ACC112 (cell line): ENCODE measurements at regions not wholly inside any gene's neighbourhood (a gene's known extent, or its start where the extent isn't known, plus 50 kb on each side); places are given as distances from the start of the nearest gene placed in this dataset.

ENCODE experiments used
- H2AFZ ChIP-seq: fragments of 200-600 bp; sonication (generic); one replicate; pipeline ENCODE4 v1.6.0; 2017; ENCODE audit warnings: antibody characterized with exemption, low read length; ENCODE audit not compliant: unreplicated experiment
- H3K27ac ChIP-seq: fragments of 200-600 bp; sonication (generic); 2 replicates; pipeline ENCODE4 v1.5.1; 2014; ENCODE audit warnings: low read depth, mild to moderate bottlenecking, antibody characterized with exemption, low read length, moderate library complexity
- H3K27me3 ChIP-seq: fragments of 200-600 bp; sonication (generic); 2 replicates; pipeline ENCODE4 v1.6.1; 2014; ENCODE audit warnings: mild to moderate bottlenecking, antibody characterized with exemption, low read length, moderate library complexity, mixed read lengths; ENCODE audit not compliant: insufficient read depth
- H3K36me3 ChIP-seq: fragments of 200-600 bp; sonication (generic); 2 replicates; pipeline ENCODE4 v1.6.1; 2016; ENCODE audit warnings: mild to moderate bottlenecking, antibody characterized with exemption, low read length, moderate library complexity, mixed read lengths; ENCODE audit not compliant: insufficient read depth
- H3K4me1 ChIP-seq: fragments of 200-600 bp; sonication (generic); one replicate; pipeline ENCODE4 v1.6.1; 2016; ENCODE audit warnings: low read length, mixed read lengths; ENCODE audit not compliant: insufficient read depth, unreplicated experiment, control insufficient read depth
- H3K4me3 ChIP-seq: fragments of 200-600 bp; sonication (generic); 2 replicates; pipeline ENCODE4 v1.5.1; 2014; ENCODE audit warnings: mild to moderate bottlenecking, low read depth, low read length
- H3K79me2 ChIP-seq: fragments of 200-600 bp; sonication (generic); one replicate; pipeline ENCODE4 v1.6.0; 2016; ENCODE audit warnings: low read length; ENCODE audit not compliant: control insufficient read depth, unreplicated experiment, insufficient read depth

GRCh38 chr4:147349193-147349592 is 131.7 kb upstream of the EDNRA start:
- Histone ChIP-seq H2AFZ (no peak overlapping the region), H3K4me1 (peaks cover 5% of the 10 kb centered on the region), H3K4me3 (no peak overlapping the region), H3K27me3 (no peaks in the 10 kb centered on the region), H3K27ac (no peak overlapping the region), H3K79me2 (no peaks in the 10 kb centered on the region), H3K36me3 (no peaks in the 10 kb centered on the region)

- Histone ChIP-seq H3K79me2 (no peaks in the 10 kb centered on the region), H3K27ac (peak overlapping the region; percentile 20; the same call in 1 of the 2 replicates), H3K27me3 (no peaks in the 10 kb centered on the region), H3K36me3 (no peaks in the 10 kb centered on the region), H3K4me1 (peaks cover 23% of the 10 kb centered on the region), H3K4me3 (no peak overlapping the region), H2AFZ (no peak overlapping the region)
Observed at GRCh38 chr4:147351083-147351787, 129.7 kb upstream of the EDNRA start.

GRCh38 chr4:147354237-147354636 is 126.7 kb upstream of the EDNRA start:
- H3K4me3 ChIP-seq: no peak overlapping the region
- peaks cover 30% of the 10 kb centered on the region for H3K4me1 ChIP-seq
- H3K27ac ChIP-seq: no peak overlapping the region
- no peaks in the 10 kb centered on the region for H3K36me3 ChIP-seq
- no peak overlapping the region for H2AFZ ChIP-seq
- no peaks in the 10 kb centered on the region for H3K79me2 ChIP-seq
- H3K27me3 ChIP-seq: no peaks in the 10 kb centered on the region

- H3K27me3 ChIP-seq: no peaks in the 10 kb centered on the region
- H3K27ac ChIP-seq: peak overlapping the region; percentile 70
- H3K4me3 ChIP-seq: peak overlapping the region; percentile 35; the same call in 1 of the 2 replicates
- no peak overlapping the region for H2AFZ ChIP-seq
- H3K36me3 ChIP-seq: no peaks in the 10 kb centered on the region
- H3K4me1 ChIP-seq: peaks cover 35% of the 10 kb centered on the region
- H3K79me2 ChIP-seq: no peaks in the 10 kb centered on the region
Observed at GRCh38 chr4:147355032-147355656, 125.8 kb upstream of the EDNRA start.

GRCh38 chr4:147355847-147356246 is 125.0 kb upstream of the EDNRA start:
- Histone ChIP-seq H2AFZ (no peak overlapping the region), H3K4me1 (peaks cover 39% of the 10 kb centered on the region), H3K79me2 (no peaks in the 10 kb centered on the region), H3K4me3 (peak overlapping the region; percentile 35; the same call in 1 of the 2 replicates), H3K36me3 (no peaks in the 10 kb centered on the region), H3K27me3 (no peaks in the 10 kb centered on the region), H3K27ac (peak overlapping the region; percentile 70)

GRCh38 chr4:147360301-147360700 is 120.6 kb upstream of the EDNRA start:
- H2AFZ ChIP-seq: no peak overlapping the region
- H3K27me3 ChIP-seq: no peaks in the 10 kb centered on the region
- H3K27ac ChIP-seq: peak overlapping the region; percentile 75
- H3K4me3 ChIP-seq: no peak overlapping the region
- H3K4me1 ChIP-seq: peaks cover 51% of the 10 kb centered on the region
- H3K79me2 ChIP-seq: no peaks in the 10 kb centered on the region
- H3K36me3 ChIP-seq: no peaks in the 10 kb centered on the region

GRCh38 chr4:147361726-147362125 is 119.2 kb upstream of the EDNRA start:
- H3K79me2 ChIP-seq: no peaks in the 10 kb centered on the region
- H3K27ac ChIP-seq: peak overlapping the region; percentile 75
- no peaks in the 10 kb centered on the region for H3K27me3 ChIP-seq
- peaks cover 37% of the 10 kb centered on the region for H3K4me1 ChIP-seq
- H3K4me3 ChIP-seq: no peak overlapping the region
- H2AFZ ChIP-seq: peak overlapping the region; percentile 24
- no peaks in the 10 kb centered on the region for H3K36me3 ChIP-seq

- Histone ChIP-seq H3K27me3 (no peaks in the 10 kb centered on the region), H3K79me2 (no peaks in the 10 kb centered on the region), H2AFZ (no peak overlapping the region), H3K4me1 (peaks cover 42% of the 10 kb centered on the region), H3K36me3 (no peaks in the 10 kb centered on the region), H3K4me3 (no peak overlapping the region), H3K27ac (peak overlapping the region; percentile 75; the same call in 1 of the 2 replicates)
Observed at GRCh38 chr4:147362938-147363337, 118.0 kb upstream of the EDNRA start.

- Histone ChIP-seq H3K79me2 (no peaks in the 10 kb centered on the region), H3K4me1 (peaks cover 48% of the 10 kb centered on the region), H3K27ac (no peak overlapping the region), H3K36me3 (no peaks in the 10 kb centered on the region), H3K4me3 (no peak overlapping the region), H3K27me3 (no peaks in the 10 kb centered on the region), H2AFZ (no peak overlapping the region)
Observed at GRCh38 chr4:147363514-147363913, 117.4 kb upstream of the EDNRA start.

- H2AFZ ChIP-seq: no peak overlapping the region
- H3K27me3 ChIP-seq: no peaks in the 10 kb centered on the region
- H3K36me3 ChIP-seq: no peaks in the 10 kb centered on the region
- H3K4me1 ChIP-seq: peaks cover 60% of the 10 kb centered on the region
- no peak overlapping the region for H3K4me3 ChIP-seq
- H3K27ac ChIP-seq: no peak overlapping the region
- no peaks in the 10 kb centered on the region for H3K79me2 ChIP-seq
Observed at GRCh38 chr4:147365396-147365795, 115.5 kb upstream of the EDNRA start.

- Histone ChIP-seq H3K36me3 (no peaks in the 10 kb centered on the region), H3K27me3 (no peaks in the 10 kb centered on the region), H3K4me1 (peaks cover 60% of the 10 kb centered on the region), H2AFZ (no peak overlapping the region), H3K27ac (no peak overlapping the region), H3K4me3 (no peak overlapping the region), H3K79me2 (no peaks in the 10 kb centered on the region)
Observed at GRCh38 chr4:147366164-147366563, 114.7 kb upstream of the EDNRA start.
